Activated naive CD4-positive, alpha-beta T cell treated with anti-CD3 and anti-CD28 coated beads, Interleukin-2, amount 50 U/mL, for 72 hours (primary cell): ENCODE measurements at regions not wholly inside any gene's neighbourhood (a gene's known extent, or its start where the extent isn't known, plus 50 kb on each side); places are given as distances from the start of the nearest gene placed in this dataset.
A peak's percentile ranks its signal among the peaks of the same experiment; 100 is the strongest.
"Not testable (repeated sequence)": the region's sequence is repeated elsewhere in the genome, so short reads cannot be mapped to it uniquely, and the experiment has no call there.

Experiments used
- ATAC-seq, 2 donors: fragments of 150-1000 bp; cut with Tn5 transposase; 2 replicates each; pipeline ENCODE4 v1.10.0; 2021; ENCODE audit warnings: mild to moderate bottlenecking in 2 of 2, moderate library complexity in 2 of 2
- DNase-seq, 2 donors: peaks; one replicate each; pipeline ENCODE4 v3.0.0; 2021 to 2022; ENCODE audit warnings: low spot score in 2 of 2
- H3K27ac Mint-ChIP-seq, 2 donors: one replicate each; pipeline ENCODE4 v1.8.0; 2022; ENCODE audit warnings: mild to moderate bottlenecking in 2 of 2, mixed read lengths in 2 of 2
- H3K36me3 Mint-ChIP-seq, 2 donors: one replicate each; pipeline ENCODE4 v1.8.0; 2022; ENCODE audit warnings: mixed read lengths in 2 of 2
- H3K9me3 Mint-ChIP-seq, 2 donors: one replicate each; pipeline ENCODE4 v1.8.0; 2022; ENCODE audit warnings: mixed read lengths in 2 of 2

DNA sequence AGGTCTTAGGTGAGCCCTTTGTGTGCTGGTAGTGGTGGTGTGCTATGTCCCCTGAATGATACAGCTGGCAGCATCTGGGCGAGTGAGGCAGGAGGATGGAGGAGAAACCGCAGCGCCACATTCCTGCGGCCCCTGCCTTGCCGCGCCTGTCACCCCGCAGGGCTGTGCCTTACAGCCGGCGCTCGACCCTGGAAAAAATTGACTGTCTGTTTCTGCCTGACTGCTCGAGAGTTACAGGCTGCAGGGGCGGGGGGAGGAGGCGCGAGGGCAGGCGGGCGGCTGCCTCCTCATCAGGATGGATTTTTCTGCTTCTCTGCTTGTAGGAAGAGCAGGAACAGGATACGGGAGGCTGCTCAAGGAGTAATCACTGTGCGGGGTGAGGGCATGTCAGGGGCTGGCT, 443.4 kb downstream of the MIAT start:
- ATAC-seq: no peak
- H3K36me3 Mint-ChIP-seq: no peaks in the 10 kb centered on the region
- no peak for DNase-seq
- no peaks in the 10 kb centered on the region for H3K9me3 Mint-ChIP-seq
- H3K27ac Mint-ChIP-seq: no peak overlapping the region

DNA sequence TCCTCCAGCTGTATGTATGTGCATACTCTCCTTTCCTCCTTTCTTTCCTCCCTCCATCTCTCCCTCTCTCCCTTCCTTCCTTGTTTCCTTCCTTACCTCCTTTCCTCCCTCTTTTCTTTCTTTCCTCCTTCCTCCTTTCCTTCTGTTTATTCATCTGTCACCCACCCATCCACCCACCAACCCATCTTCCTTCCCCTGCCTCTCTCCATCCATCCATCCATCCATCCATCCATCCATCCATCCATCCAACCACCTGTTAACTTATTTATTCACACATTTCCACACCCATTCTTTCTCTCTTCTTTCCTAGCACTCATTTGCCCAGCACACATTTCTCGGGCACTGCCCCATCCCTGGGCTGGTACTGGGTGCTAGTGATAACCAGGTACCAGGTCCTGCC, 443.9 kb downstream of the MIAT start:
- ATAC-seq (no peak), DNase-seq (no peak)
- H3K27ac Mint-ChIP-seq: no peak overlapping the region
- H3K36me3 Mint-ChIP-seq: no peaks in the 10 kb centered on the region
- no peaks in the 10 kb centered on the region for H3K9me3 Mint-ChIP-seq

DNA sequence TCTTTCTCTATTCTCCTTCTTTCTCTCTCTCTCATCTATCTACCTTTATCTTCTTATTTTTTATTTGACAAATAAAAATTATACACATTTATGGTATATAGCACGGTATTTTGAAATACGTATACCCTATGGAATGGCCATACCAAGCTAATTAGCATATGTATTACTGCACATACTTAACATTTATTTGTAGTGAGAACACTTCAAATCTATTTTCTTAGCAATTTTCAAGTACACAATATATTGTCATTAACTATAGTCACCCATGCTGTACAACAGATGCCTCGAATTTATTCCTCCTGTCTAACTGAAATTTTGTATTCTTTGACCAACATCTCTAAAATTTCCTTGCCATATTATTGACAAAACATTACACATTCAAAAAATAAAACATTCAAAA, 447.1 kb downstream of the MIAT start:
- Mint-ChIP-seq H3K27ac (no peak overlapping the region), H3K9me3 (peaks cover 5% of the 10 kb centered on the region in 2 donors), H3K36me3 (no peaks in the 10 kb centered on the region)
- no peak for DNase-seq
- no peak for ATAC-seq

GRCh38 chr22:27105142-27106025, 448.0 kb downstream of the MIAT start:
- DNase-seq (no peak), ATAC-seq (no peak)
- H3K36me3 Mint-ChIP-seq: no peaks in the 10 kb centered on the region
- peaks cover 5% of the 10 kb centered on the region in 2 donors for H3K9me3 Mint-ChIP-seq
- no peak overlapping the region for H3K27ac Mint-ChIP-seq

DNA sequence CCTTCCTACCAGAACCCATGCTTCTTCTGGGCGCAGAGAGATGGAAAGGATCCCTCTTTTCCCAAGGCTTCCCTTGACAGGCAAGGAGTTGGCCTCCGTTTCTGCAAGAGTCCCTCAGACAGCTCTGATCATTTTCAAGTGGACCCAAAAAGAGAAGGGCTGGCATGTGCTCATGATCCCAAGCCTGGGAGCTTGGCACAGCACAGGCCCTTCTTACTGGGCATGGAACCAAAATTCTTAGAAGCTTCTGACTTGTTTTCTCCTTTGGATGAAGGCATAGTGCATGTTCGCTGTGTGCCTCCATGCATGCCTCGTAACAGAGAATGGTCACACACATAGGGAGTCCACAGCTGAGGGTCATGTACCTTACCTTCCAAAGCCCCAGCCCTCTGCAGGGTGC, 449.6 kb downstream of the MIAT start:
- no peaks in the 10 kb centered on the region for H3K36me3 Mint-ChIP-seq
- H3K27ac Mint-ChIP-seq: no peak overlapping the region
- no peak for ATAC-seq
- peaks cover 5% of the 10 kb centered on the region in 2 donors for H3K9me3 Mint-ChIP-seq
- no peak for DNase-seq

DNA sequence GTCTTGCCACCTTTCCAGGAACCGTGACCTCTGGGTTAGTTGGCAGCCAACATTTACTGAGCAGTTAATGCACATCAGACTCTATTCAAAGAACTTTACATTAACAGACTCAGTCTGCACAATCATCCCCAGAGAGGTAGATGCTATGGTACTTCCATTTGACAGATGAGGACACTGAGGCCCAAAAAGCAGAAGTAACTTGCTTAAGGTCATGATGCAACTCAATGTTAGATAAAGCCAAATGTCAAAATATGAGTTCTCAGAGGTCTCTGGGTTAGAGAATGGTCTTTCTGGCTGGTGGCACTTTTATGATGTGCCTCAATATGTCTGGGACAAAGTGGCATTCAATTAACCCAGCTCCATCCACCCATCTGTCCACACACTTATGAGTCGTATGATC, 450.0 kb downstream of the MIAT start:
- ATAC-seq (no peak), DNase-seq (no peak)
- Mint-ChIP-seq H3K9me3 (peaks cover 5% of the 10 kb centered on the region in 2 donors), H3K27ac (no peak overlapping the region), H3K36me3 (no peaks in the 10 kb centered on the region)

DNA sequence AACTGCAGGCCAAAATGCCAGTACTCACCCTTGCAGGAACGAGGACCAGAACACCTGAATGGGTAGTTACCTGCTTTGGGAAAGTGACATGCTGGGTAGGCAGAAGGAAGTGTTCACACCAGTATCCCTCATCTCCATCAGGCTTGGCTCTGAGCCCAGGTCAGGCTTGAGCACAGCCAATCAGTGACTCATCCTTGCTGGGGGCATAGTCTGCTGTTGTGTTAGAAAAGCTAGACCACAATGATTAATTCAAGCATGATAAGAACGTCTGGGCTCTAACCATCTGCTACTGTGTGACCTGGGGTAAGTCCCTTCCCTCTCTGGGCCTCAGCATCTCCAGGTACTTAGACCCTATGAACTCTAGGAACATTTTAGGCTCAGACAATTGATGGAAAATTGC, 450.4 kb downstream of the MIAT start:
- Mint-ChIP-seq H3K27ac (no peak overlapping the region), H3K9me3 (peaks cover 5% of the 10 kb centered on the region in 2 donors), H3K36me3 (no peaks in the 10 kb centered on the region)
- no peak for DNase-seq
- ATAC-seq: peak; percentile 35 to 67

DNA sequence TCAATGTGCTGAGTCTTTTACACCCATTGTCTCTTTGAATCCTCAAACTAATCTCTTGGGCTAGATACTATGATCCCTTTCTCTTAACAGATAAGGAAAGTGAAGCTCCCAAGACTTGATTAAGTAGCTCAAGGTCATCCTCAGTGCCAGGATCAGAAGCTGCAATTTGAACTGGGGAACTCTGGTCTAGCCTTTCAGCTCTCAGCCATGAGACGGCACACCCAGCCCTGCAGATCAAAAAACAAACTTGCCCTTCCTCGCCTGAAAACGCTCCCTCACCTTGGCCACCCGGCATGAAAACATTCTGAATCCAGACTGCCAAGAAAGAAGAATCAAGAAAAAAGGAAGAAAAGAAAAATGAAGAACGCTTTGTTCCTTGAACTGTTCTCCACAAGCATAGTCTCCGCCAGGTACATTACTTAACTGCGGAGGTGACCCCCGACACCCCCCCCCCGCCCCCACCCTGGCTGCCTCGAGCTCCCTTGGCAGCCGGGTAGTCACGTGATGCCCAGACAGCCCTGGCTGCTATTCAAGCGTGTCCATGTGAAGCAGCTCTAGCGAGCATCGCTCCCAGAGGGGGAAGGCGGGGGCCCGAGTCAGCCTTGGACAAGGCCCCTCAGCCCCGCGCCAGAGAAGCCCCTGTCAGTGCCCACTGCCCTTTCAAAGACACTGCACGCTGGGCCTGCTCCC, 451.2 kb downstream of the MIAT start:
- no peak for ATAC-seq
- DNase-seq: no peak
- peaks cover 5% of the 10 kb centered on the region in 2 donors for H3K9me3 Mint-ChIP-seq
- H3K36me3 Mint-ChIP-seq: no peaks in the 10 kb centered on the region
- H3K27ac Mint-ChIP-seq: no peak overlapping the region

- ATAC-seq, H3K36me3 Mint-ChIP-seq, DNase-seq, H3K9me3 Mint-ChIP-seq, H3K27ac Mint-ChIP-seq: not testable (repeated sequence)
These were observed 452.0 kb downstream of the MIAT start for GRCh38 chr22:27109406-27109805.

DNA sequence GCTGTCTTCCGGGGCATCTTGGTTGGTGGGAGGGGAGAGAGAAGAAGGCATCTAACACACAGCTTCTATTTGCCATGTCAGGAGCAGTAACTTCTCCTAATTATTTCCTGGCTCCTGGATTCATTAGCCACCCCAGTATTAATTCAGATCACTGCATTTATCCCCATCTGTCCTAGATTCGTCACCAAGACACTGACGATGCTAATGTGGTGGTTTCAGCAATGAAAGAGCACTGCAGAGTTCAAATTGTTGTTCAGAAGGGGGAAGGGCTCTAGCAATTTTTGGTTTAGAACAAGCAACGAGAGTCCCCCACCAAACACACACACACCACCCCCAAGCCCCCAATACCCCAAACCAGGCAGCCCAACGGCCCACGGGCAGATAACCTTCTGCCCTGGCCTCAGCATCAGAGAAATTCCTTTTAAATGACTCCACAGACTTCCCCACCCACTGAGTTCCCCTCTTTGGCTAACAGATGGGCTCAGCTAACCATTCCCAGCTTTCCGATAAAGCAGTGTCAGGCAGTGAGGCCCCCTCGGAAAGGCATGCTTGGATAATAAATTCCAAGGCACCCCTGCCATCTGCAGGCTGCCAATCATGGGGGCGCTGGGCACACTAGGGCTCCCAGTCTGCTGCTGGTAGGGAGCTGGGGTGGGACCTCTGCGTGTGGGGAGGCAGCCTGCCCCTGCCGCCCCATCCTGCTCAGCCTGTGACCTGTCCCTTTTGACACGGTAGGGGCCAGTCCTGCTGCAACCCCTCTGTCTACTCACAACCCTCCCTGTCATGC, 453.5 kb downstream of the MIAT start:
- Mint-ChIP-seq H3K27ac (no peak overlapping the region), H3K9me3 (peaks cover 5% of the 10 kb centered on the region in 2 donors), H3K36me3 (no peaks in the 10 kb centered on the region)
- no peak for DNase-seq
- ATAC-seq: no peak

DNA sequence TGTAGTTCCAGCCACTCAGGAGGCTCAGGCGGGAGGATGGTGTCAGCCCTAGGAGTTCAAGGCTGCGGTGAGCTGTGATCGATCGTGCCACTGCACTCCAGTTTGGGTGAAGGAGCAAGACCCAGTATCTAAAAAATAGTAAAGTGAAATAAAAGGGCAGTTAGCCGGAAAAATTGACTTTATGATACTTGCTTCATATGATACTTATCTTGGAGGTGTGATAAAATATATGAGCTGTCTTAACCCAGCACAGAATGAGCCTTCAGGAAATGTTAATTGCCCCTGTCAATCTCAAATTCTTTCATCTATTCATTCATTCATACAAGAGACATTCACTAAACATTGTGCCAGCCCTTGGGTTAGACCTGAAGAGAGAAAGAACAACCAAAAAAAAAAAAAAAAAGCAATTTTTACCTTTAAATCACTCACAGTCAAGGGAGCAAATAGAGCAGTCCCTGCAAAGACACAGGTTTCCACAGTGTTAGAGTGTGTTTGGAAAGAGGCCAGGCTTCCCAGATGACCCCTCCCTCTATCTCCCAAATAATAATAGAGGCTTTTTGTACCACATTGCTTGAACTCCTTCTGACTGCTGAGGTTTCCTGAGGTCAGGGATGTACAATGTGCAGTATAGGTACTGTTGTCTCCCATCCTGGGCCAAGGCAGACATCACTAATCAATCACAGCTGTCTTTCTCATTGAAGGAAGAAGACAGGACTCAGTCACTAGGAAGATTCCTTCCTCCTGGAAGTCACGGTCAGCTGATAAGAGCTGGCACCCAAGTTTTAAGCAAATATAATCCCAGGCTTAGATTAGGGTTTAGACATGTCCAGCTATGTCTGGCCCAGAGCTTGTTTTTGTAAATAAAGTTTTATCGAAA, 454.6 kb downstream of the MIAT start:
- Mint-ChIP-seq H3K9me3 (peaks cover 5 to 8% of the 10 kb centered on the region in 2 donors), H3K27ac (no peak overlapping the region), H3K36me3 (no peaks in the 10 kb centered on the region)
- DNase-seq: no peak
- ATAC-seq: no peak

GRCh38 chr22:27113211-27113635, 455.8 kb downstream of the MIAT start:
- Mint-ChIP-seq H3K9me3 (peaks cover 5 to 10% of the 10 kb centered on the region in 2 donors), H3K36me3 (no peaks in the 10 kb centered on the region), H3K27ac (no peak overlapping the region)
- DNase-seq (no peak), ATAC-seq (peak; percentile 28 to 50)

DNA sequence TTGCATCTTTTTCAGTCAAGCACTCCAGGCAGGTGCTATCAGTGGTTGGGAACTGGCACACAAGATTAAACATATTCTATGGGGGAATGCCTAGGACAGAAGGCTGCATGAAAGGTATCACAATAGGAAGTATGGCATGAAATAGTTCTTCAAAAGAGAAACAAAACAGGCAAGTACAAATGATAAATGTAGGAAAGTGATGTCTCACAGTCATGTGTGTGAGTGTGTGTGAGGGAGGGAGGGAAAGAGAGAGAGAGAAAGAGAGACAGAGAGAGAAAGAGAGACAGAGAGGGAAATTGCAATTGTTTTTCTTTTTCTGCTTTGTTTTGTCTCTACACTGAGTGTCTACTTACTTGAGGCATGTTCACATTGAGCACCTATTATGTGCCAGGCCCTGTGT, 456.3 kb downstream of the MIAT start:
- no peaks in the 10 kb centered on the region for H3K36me3 Mint-ChIP-seq
- H3K9me3 Mint-ChIP-seq: peaks cover 5 to 10% of the 10 kb centered on the region in 2 donors
- no peak overlapping the region for H3K27ac Mint-ChIP-seq
- ATAC-seq (no peak), DNase-seq (no peak)

DNA sequence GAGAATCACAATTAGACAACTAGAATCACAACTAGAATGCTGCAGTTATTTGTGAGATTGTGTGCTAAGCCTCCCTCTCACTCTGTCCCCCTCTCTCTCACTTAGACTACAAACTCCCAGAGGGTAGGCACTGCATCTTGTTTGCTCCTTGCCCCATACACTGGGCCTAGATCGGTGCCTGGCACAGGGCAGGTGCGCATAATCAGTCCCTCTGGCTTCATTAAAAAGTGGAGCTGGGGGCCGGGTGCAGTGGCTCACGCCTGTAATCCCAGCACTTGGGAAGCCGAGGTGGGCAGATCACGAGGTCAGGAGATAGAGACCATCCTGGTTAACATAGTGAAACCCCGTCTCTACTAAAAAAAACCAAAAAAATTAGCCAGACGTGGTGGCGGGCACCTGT, 456.8 kb downstream of the MIAT start:
- peaks cover 2 to 10% of the 10 kb centered on the region in 2 donors for H3K9me3 Mint-ChIP-seq
- no peaks in the 10 kb centered on the region for H3K36me3 Mint-ChIP-seq
- DNase-seq (no peak), ATAC-seq (no peak)
- H3K27ac Mint-ChIP-seq: no peak overlapping the region

DNA sequence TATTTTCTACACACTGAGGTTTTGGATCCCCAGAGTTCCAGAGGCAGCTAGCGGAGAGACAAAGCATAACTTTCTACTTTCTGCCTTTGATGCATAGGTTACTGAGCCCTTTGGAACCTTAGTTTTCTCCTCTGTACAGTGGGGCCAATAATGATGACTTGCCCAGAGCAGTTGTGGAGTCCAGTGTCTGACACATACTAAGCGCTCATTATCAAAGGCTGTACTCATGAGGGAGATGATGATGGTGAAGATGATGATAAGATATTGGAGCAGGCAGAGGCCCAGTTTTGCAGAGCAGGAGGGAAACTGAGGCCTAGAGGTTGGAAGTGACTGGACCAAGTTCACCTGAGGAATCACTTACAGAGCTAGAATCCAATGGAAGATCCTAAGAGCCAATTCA, 458.0 kb downstream of the MIAT start:
- H3K9me3 Mint-ChIP-seq: peaks cover 5 to 8% of the 10 kb centered on the region in 2 donors
- ATAC-seq (no peak), DNase-seq (no peak)
- no peaks in the 10 kb centered on the region for H3K36me3 Mint-ChIP-seq
- no peak overlapping the region for H3K27ac Mint-ChIP-seq

DNA sequence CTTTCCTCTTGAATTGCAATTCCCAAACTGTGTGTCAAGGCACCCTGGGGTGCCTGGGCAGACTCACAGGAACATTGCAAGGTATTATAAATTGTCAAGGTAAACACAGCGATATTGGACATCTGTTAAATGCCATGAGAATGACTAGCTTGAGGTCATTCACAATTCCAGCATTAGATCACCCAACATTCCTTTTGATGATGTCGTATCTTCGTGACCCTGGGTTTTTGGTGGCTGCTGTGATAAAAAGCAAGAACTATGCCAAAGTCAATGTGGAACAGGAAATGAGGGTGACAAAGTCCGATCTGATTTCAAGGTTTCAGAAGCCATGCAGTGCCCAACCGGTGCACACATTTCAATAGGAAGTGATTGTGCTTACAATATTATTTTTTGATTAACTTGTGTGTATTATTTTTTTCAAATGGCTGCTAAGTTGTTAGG, 458.4 kb downstream of the MIAT start:
- no peaks in the 10 kb centered on the region for H3K36me3 Mint-ChIP-seq
- ATAC-seq (no peak), DNase-seq (no peak)
- no peak overlapping the region for H3K27ac Mint-ChIP-seq
- H3K9me3 Mint-ChIP-seq: peaks cover 5 to 8% of the 10 kb centered on the region in 2 donors
